AG08396 (cell line): ENCODE measurements at regions not wholly inside any gene's neighbourhood (a gene's known extent, or its start where the extent isn't known, plus 50 kb on each side); places are given as distances from the start of the nearest gene placed in this dataset.

ENCODE experiments used
- DNase-seq: peaks from one replicate; pipeline ENCODE4 v3.0.0; 2012; ENCODE audit warnings: low spot score, mixed read lengths

GRCh38 chr12:77351860-77352259 lies 286.5 kb upstream of the E2F7 start:
- DNase-seq, result no peak

- no peak for DNase-seq
These were observed 284.5 kb upstream of the E2F7 start for GRCh38 chr12:77349689-77350370.

- no peak for DNase-seq
These were observed 281.6 kb upstream of the E2F7 start for GRCh38 chr12:77347017-77347416.

- no peak for DNase-seq
These were observed 280.0 kb upstream of the E2F7 start for GRCh38 chr12:77345336-77345735.

- no peak for DNase-seq
These were observed 279.3 kb upstream of the E2F7 start for GRCh38 chr12:77344651-77345050.

GRCh38 chr12:77343291-77343690 lies 277.9 kb upstream of the E2F7 start:
- DNase-seq, result peak; percentile 44

- DNase-seq, result no peak
These were observed 276.9 kb upstream of the E2F7 start for GRCh38 chr12:77342253-77342652.

GRCh38 chr12:77339610-77340009 lies 274.2 kb upstream of the E2F7 start:
- peak; percentile 32 for DNase-seq

GRCh38 chr12:77337362-77337761 lies 272.0 kb upstream of the E2F7 start:
- DNase-seq, result no peak

- DNase-seq, result no peak
These were observed 269.4 kb upstream of the E2F7 start for GRCh38 chr12:77334806-77335205.

GRCh38 chr12:77328326-77328725 lies 263.0 kb upstream of the E2F7 start:
- DNase-seq, result no peak

GRCh38 chr12:77325511-77326236 lies 260.3 kb upstream of the E2F7 start:
- DNase-seq, result peak; percentile 26

- DNase-seq, result peak; percentile 90
These were observed 259.5 kb upstream of the E2F7 start for GRCh38 chr12:77324763-77325468.

- DNase-seq, result no peak
These were observed 259.0 kb upstream of the E2F7 start for GRCh38 chr12:77324416-77324762.

- DNase-seq, result no peak
These were observed 258.5 kb upstream of the E2F7 start for GRCh38 chr12:77323788-77324415.

GRCh38 chr12:77319166-77319565 lies 253.8 kb upstream of the E2F7 start:
- DNase-seq, result no peak

GRCh38 chr12:77315407-77315806 lies 250.0 kb upstream of the E2F7 start:
- DNase-seq, result no peak

- DNase-seq, result no peak
These were observed 249.1 kb upstream of the E2F7 start for GRCh38 chr12:77314378-77315052.

- no peak for DNase-seq
These were observed 242.7 kb upstream of the E2F7 start for GRCh38 chr12:77308056-77308455.

- no peak for DNase-seq
These were observed 235.4 kb upstream of the E2F7 start for GRCh38 chr12:77300811-77301210.

GRCh38 chr12:77299910-77300669 lies 234.7 kb upstream of the E2F7 start:
- DNase-seq, result peak; percentile 22
